ENCODE measurements at regions not wholly inside any gene's neighbourhood (a gene's known extent, or its start where the extent isn't known, plus 50 kb on each side); places are given as distances from the start of the nearest gene placed in this dataset.

DNA sequence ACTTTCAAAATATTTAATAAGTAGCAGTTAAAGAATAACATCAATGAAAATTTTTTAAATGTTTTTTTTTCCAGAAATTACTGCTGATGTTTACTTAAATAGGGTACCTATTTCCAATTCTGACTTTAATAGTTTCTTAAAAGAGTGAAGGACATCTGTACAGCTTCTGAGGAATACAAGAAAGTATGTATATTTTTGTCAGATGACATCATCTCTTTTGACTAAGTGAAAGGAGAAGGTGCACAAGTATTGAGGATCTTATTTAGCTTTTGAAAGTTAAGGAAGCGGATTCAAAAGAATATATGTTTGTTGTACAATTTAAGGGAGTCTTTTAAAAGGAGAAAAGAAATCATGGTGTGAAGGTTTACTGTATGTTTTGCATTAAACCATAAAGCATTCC lies 90.0 kb upstream of the SLC35B3 start:
- H3K9me3 ChIP-seq = no peaks in the 10 kb centered on the region
- peaks cover 5% of the 10 kb centered on the region for H3K4me1 ChIP-seq (ENCODE audit: low read depth)
- no peak overlapping the region for H3K4me3 ChIP-seq
- H3K36me3 ChIP-seq (ENCODE audit: low read depth) = no peaks in the 10 kb centered on the region
- ATAC-seq (no peak), DNase-seq (no peak)
- intact Hi-C loops (cut with DNase I, micrococcal nuclease) = no loop called here
- TF ChIP-seq, protein P1, sequence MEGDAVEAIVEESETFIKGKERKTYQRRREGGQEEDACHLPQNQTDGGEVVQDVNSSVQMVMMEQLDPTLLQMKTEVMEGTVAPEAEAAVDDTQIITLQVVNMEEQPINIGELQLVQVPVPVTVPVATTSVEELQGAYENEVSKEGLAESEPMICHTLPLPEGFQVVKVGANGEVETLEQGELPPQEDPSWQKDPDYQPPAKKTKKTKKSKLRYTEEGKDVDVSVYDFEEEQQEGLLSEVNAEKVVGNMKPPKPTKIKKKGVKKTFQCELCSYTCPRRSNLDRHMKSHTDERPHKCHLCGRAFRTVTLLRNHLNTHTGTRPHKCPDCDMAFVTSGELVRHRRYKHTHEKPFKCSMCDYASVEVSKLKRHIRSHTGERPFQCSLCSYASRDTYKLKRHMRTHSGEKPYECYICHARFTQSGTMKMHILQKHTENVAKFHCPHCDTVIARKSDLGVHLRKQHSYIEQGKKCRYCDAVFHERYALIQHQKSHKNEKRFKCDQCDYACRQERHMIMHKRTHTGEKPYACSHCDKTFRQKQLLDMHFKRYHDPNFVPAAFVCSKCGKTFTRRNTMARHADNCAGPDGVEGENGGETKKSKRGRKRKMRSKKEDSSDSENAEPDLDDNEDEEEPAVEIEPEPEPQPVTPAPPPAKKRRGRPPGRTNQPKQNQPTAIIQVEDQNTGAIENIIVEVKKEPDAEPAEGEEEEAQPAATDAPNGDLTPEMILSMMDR (IDR thresholded peaks at IDR 0.05) = no peak

DNA sequence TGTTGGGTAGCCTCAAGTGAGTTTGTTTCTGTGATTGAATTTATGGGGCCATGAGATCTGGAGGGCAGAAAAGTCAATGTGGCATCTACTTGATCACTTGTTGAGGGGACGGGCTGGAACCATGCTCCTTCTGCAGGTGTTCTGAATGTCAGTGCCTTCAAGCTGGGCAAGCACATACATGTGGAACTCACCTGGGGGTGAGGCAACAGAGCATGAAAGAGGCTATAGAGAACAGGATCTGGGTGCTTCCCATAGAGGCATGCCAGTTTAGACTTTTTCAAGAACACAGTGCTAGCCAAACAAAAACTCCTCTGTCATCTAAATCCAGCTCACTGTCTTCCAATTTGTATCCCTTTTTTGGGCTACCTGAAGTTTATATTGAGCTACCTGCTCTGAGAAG lies 77.8 kb upstream of the SLC35B3 start:
- no peak overlapping the region for H3K4me3 ChIP-seq
- H3K4me1 ChIP-seq (ENCODE audit: low read depth) = no peaks in the 10 kb centered on the region
- no peak for DNase-seq
- H3K36me3 ChIP-seq (ENCODE audit: low read depth) = no peaks in the 10 kb centered on the region
- no peak for ATAC-seq
- intact Hi-C loops (cut with DNase I, micrococcal nuclease) = no loop called here
- H3K9me3 ChIP-seq = no peaks in the 10 kb centered on the region
- TF ChIP-seq, protein P1 (IDR thresholded peaks at IDR 0.05) = no peak

DNA sequence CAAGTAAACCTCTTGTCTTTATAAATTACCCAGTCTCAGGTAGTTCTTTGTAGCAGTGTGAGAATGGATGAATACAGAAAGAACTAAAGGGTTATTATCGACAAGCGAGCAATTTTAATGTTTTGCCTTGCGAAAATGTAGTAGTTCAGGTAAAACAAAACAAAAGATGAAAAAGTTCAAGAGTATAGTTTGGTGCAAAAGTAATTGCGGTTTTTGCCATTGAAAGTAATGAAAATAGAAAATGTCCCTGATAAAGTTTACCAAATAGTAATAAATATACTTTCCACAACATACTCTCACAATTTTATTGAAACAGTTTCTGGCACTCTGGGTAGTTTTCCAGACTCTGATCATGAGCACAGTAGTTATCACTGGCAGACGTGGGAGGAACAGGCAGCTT lies 71.9 kb upstream of the SLC35B3 start:
- DNase-seq (no peak), ATAC-seq (no peak)
- Histone ChIP-seq H3K4me3 (no peak overlapping the region), H3K36me3 (ENCODE audit: low read depth) (no peaks in the 10 kb centered on the region), H3K4me1 (ENCODE audit: low read depth) (no peaks in the 10 kb centered on the region), H3K9me3 (no peaks in the 10 kb centered on the region)
- intact Hi-C loops (cut with DNase I, micrococcal nuclease) = no loop called here
- TF ChIP-seq, protein P1 (IDR thresholded peaks at IDR 0.05) = no peak

DNA sequence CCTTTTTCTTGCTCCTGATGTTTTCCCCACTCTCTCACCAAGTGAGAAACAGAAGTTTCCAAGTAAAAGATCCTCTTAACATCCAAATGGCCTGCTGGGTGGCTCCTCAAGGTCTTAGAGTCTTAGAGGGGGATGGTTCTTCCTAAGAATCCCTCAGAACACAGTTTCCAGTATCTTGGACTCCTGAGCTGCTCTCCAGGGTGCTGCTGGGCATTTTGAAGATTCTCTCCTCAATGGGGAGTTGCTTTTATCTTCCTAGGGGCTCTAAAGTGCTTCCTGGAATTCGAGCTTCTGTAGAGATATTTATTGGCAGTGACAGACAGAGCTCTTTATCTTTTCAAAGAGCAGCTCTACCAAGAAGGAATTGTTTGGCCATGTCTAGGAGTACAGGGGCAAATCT lies 70.8 kb upstream of the SLC35B3 start:
- no peaks in the 10 kb centered on the region for H3K9me3 ChIP-seq
- TF ChIP-seq, protein P1 (IDR thresholded peaks at IDR 0.05) = no peak
- intact Hi-C loops (cut with DNase I, micrococcal nuclease) = no loop called here
- no peaks in the 10 kb centered on the region for H3K4me1 ChIP-seq (ENCODE audit: low read depth)
- H3K36me3 ChIP-seq (ENCODE audit: low read depth) = no peaks in the 10 kb centered on the region
- ATAC-seq = no peak
- H3K4me3 ChIP-seq = no peak overlapping the region
- no peak for DNase-seq

DNA sequence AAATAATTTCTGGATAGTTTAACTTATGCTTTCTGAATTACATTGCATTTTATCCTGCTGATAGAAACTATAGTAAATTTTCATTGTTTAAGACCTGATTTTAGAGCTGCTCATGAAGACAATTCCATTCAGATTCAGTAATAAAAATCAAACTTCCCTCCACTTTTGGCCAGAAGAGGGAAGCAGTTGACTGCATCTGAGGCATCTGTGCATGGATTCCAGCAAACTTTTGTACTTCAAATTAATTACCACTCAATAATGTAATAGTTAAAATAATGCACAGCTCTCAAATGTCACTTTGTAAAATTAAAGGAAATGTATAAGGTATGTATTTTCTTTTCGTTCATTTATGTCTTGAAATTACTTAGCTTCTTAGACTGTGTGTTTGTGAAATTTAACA lies 64.2 kb upstream of the SLC35B3 start:
- ATAC-seq = no peak
- no peaks in the 10 kb centered on the region for H3K4me1 ChIP-seq (ENCODE audit: low read depth)
- TF ChIP-seq, protein P1 (IDR thresholded peaks at IDR 0.05) = peak; percentile 7
- H3K4me3 ChIP-seq = no peak overlapping the region
- intact Hi-C loops (cut with DNase I, micrococcal nuclease) = no loop called here
- H3K36me3 ChIP-seq (ENCODE audit: low read depth) = no peaks in the 10 kb centered on the region
- no peaks in the 10 kb centered on the region for H3K9me3 ChIP-seq
- DNase-seq = peak in 1 of 3 donors; percentile 26

DNA sequence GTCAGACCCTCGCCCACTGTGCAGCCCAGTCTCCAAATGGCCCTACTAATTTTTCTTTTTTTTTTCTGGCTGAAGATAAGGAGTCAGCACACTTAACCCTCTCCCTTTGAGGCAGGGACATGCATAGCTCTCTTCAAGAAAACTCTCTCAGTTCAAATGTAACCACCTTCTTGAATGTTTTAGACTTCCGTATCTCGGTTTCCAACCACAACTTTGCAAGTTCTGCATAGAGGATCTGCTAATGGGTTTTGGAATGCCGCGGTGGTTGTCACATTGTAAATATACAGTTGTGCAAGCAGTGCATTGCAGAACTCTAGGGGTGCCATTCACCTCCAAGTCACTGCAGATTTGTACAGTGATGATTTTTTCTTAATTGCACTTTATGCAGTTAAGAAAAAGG lies 59.4 kb upstream of the SLC35B3 start:
- TF ChIP-seq, protein P1 (IDR thresholded peaks at IDR 0.05) = no peak
- no peaks in the 10 kb centered on the region for H3K4me1 ChIP-seq (ENCODE audit: low read depth)
- intact Hi-C loops (cut with DNase I, micrococcal nuclease) = no loop called here
- ATAC-seq (no peak), DNase-seq (no peak)
- H3K36me3 ChIP-seq (ENCODE audit: low read depth) = no peaks in the 10 kb centered on the region
- no peak overlapping the region for H3K4me3 ChIP-seq
- H3K9me3 ChIP-seq = no peaks in the 10 kb centered on the region
